ENCODE measurements at regions not wholly inside any gene's neighbourhood (a gene's known extent, or its start where the extent isn't known, plus 50 kb on each side); places are given as distances from the start of the nearest gene placed in this dataset.

- no peak for TF ChIP-seq CTCF (IDR thresholded peaks at IDR 0.05; ENCODE audit: insufficient read depth, low read length, poor library complexity, severe bottlenecking)
- no peak for TF ChIP-seq EZH2phosphoT487 (conservative IDR thresholded peaks at IDR 0.05; ENCODE audit: low read length)
Measured at GRCh38 chr3:181596126-181596525, 115.6 kb upstream of the SOX2 start.

All from SU-DHL-6 (cell line).